GM20431 (cell line): ENCODE measurements at regions not wholly inside any gene's neighbourhood (a gene's known extent, or its start where the extent isn't known, plus 50 kb on each side); places are given as distances from the start of the nearest gene placed in this dataset.

ENCODE experiments used
- in situ Hi-C: fragments of 300-500 bp; cut with MseI, MboI; formaldehyde crosslinking; loops from one replicate; pipeline ENCODE4 v1.15.0; 2020; ENCODE audit warnings: low sequenced_read_pairs; ENCODE audit not compliant: unreplicated experiment

GRCh38 chr7:142328551-142328950 is 70.7 kb upstream of the PRSS58 start:
- in situ Hi-C loops = no loop called here

GRCh38 chr7:142327628-142328405 is 70.0 kb upstream of the PRSS58 start:
- in situ Hi-C loops = no loop called here

- in situ Hi-C loops = no loop called here
These were observed 65.8 kb upstream of the PRSS58 start for GRCh38 chr7:142323706-142324105.

GRCh38 chr7:142321391-142321790 is 63.5 kb upstream of the PRSS58 start:
- in situ Hi-C loops = no loop called here

GRCh38 chr7:142320883-142321282 is 63.0 kb upstream of the PRSS58 start:
- in situ Hi-C loops = no loop called here

GRCh38 chr7:142319970-142320369 is 62.1 kb upstream of the PRSS58 start:
- in situ Hi-C loops = no loop called here

- in situ Hi-C loops = no loop called here
These were observed 56.4 kb upstream of the PRSS58 start for GRCh38 chr7:142314281-142314680.

- in situ Hi-C loops = no loop called here
These were observed 55.7 kb upstream of the PRSS58 start for GRCh38 chr7:142313528-142313927.

GRCh38 chr7:142311876-142312275 is 54.0 kb upstream of the PRSS58 start:
- in situ Hi-C loops = no loop called here

GRCh38 chr7:142308918-142309317 is 51.1 kb upstream of the PRSS58 start:
- in situ Hi-C loops = no loop called here

GRCh38 chr7:142308326-142308725 is 50.5 kb upstream of the PRSS58 start:
- in situ Hi-C loops = no loop called here
